NCI-H524 (cell line): ENCODE measurements at regions not wholly inside any gene's neighbourhood (a gene's known extent, or its start where the extent isn't known, plus 50 kb on each side); places are given as distances from the start of the nearest gene placed in this dataset.

Experiments used
- DNase-seq, 2 experiments: peaks; one replicate each; lab custom pipeline; 2025; lab: John Stamatoyannopoulos, UW

GRCh38 chr22:48444320-48445112, 1383.2 kb downstream of the BRD1 start:
- DNase-seq = no peak

GRCh38 chr22:48443680-48444079, 1384.0 kb downstream of the BRD1 start:
- no peak for DNase-seq

GRCh38 chr22:48442663-48443062, 1385.0 kb downstream of the BRD1 start:
- no peak for DNase-seq

GRCh38 chr22:48441553-48441850, 1386.2 kb downstream of the BRD1 start:
- DNase-seq = no peak

GRCh38 chr22:48440673-48441552, 1386.8 kb downstream of the BRD1 start:
- no peak for DNase-seq

GRCh38 chr22:48440176-48440575, 1387.5 kb downstream of the BRD1 start:
- no peak for DNase-seq

GRCh38 chr22:48439560-48440135, 1388.0 kb downstream of the BRD1 start:
- no peak for DNase-seq

GRCh38 chr22:48438800-48439559, 1388.7 kb downstream of the BRD1 start:
- DNase-seq = no peak

GRCh38 chr22:48438096-48438495, 1389.6 kb downstream of the BRD1 start:
- DNase-seq = no peak

- DNase-seq = no peak
These were observed 1391.3 kb downstream of the BRD1 start for GRCh38 chr22:48436201-48436931.

- DNase-seq = no peak
These were observed 1392.8 kb downstream of the BRD1 start for GRCh38 chr22:48434868-48435250.

GRCh38 chr22:48434156-48434867, 1393.4 kb downstream of the BRD1 start:
- DNase-seq = no peak

GRCh38 chr22:48433647-48434046, 1394.0 kb downstream of the BRD1 start:
- no peak for DNase-seq

GRCh38 chr22:48432781-48433518, 1394.7 kb downstream of the BRD1 start:
- no peak for DNase-seq

- DNase-seq = no peak
These were observed 1395.9 kb downstream of the BRD1 start for GRCh38 chr22:48431536-48432315.

GRCh38 chr22:48431014-48431413, 1396.7 kb downstream of the BRD1 start:
- DNase-seq = peak in 1 of 2 experiments; percentile 13

GRCh38 chr22:48429446-48430020, 1398.1 kb downstream of the BRD1 start:
- no peak for DNase-seq

- no peak for DNase-seq
These were observed 1398.9 kb downstream of the BRD1 start for GRCh38 chr22:48428631-48429371.
